HCT116 (cell line): ENCODE measurements at regions not wholly inside any gene's neighbourhood (a gene's known extent, or its start where the extent isn't known, plus 50 kb on each side); places are given as distances from the start of the nearest gene placed in this dataset.
A peak's percentile ranks its signal among the peaks of the same experiment; 100 is the strongest.

Experiments used
- ATAC-seq: fragments of 200-7000 bp; cut with Tn5 transposase; 2 replicates; pipeline ENCODE4 v1.9.1; 2020; ENCODE audit warnings: mild to moderate bottlenecking, moderate library complexity
- BruUV-seq: library from RNA; stranded (reverse); fragments of 400-500 nt; replicated peaks from 2 replicates; lab custom pipeline; 2021; lab: Mats Ljungman, UMichigan
- CTCF ChIA-PET: fragments of 300-600 bp; sonication (Branson Sonifier 250); formaldehyde crosslinking; loops from one replicate; lab custom pipeline; 2021; ENCODE audit warnings: antibody characterized with exemption; lab: Charles Lee
- POLR2A ChIA-PET: fragments of 300-600, 350-600 bp; sonication (Branson Sonifier 250); formaldehyde crosslinking; loops from one replicate; lab custom pipeline; 2021; ENCODE audit warnings: antibody characterized with exemption; lab: Charles Lee
- RAD21 ChIA-PET, 2 experiments: fragments of 300-600 bp; sonication (Branson Sonifier 250); formaldehyde crosslinking; loops; one replicate each; lab custom pipeline; 2023; ENCODE audit warnings: low total read pairs in 2 of 2; ENCODE audit not compliant: uncharacterized antibody in 2 of 2, unreplicated experiment in 2 of 2, low non-redundant PET in 1 of 2; lab: Charles Lee
- DNase-seq: peaks from one replicate; pipeline ENCODE4 v3.0.0-alpha.2; 2010; ENCODE audit warnings: low read depth, low spot score
- H2AFZ ChIP-seq: fragments of 200-600 bp; shearing (Covaris generic), sonication (generic); 2 replicates; pipeline ENCODE4 v1.6.1; 2017; ENCODE audit warnings: low read depth, mixed run types, mixed read lengths, antibody characterized with exemption, low read length; ENCODE audit not compliant: poor library complexity, severe bottlenecking
- H3K27ac ChIP-seq: 2 replicates; pipeline ENCODE4 v1.5.1; 2012; ENCODE audit warnings: low read depth, low read length
- H3K27me3 ChIP-seq: fragments of 200-600 bp; sonication (generic); 2 replicates; pipeline ENCODE4 v1.6.1; 2016; ENCODE audit warnings: mixed run types, low read length, mixed read lengths; ENCODE audit not compliant: insufficient read depth
- H3K36me3 ChIP-seq, 2 experiments: fragments of 200-500 bp in 1 of 2; fragments of 200-600 bp in 1 of 2; sonication (Bioruptor generic) in 1 of 2; sonication (generic) in 1 of 2; 2 replicates each; pipeline versions ENCODE4 v1.5.1 to v1.6.1; 2014 to 2016; ENCODE audit warnings: low read length in 2 of 2, inconsistent platforms in 1 of 2, mixed read lengths in 1 of 2, mixed run types in 1 of 2; ENCODE audit not compliant: insufficient read depth in 2 of 2, control insufficient read depth in 1 of 2
- H3K4me1 ChIP-seq, 2 experiments: fragments of 200-600 bp in 1 of 2; sonication (generic) in 1 of 2; 2 replicates each; pipeline versions ENCODE4 v1.5.1 to v1.6.1; 2012 to 2017; ENCODE audit warnings: low read length in 2 of 2, inconsistent platforms in 1 of 2, mild to moderate bottlenecking in 1 of 2, mixed read lengths in 1 of 2, mixed run types in 1 of 2, moderate library complexity in 1 of 2; ENCODE audit not compliant: insufficient read depth in 2 of 2, control insufficient read depth in 1 of 2
- H3K4me2 ChIP-seq: fragments of 200-600 bp; sonication (generic); 2 replicates; pipeline ENCODE4 v1.6.1; 2017; ENCODE audit warnings: mixed run types, low read length, mixed read lengths
- H3K4me3 ChIP-seq, 2 experiments: fragments of 200-600 bp in 1 of 2; sonication (generic) in 1 of 2; replicated peaks in 1 of 2; 2 replicates each; pipeline ENCODE4 v1.5.1; 2011 to 2016; ENCODE audit warnings: low read length in 2 of 2, control low read depth in 1 of 2, low read depth in 1 of 2, mild to moderate bottlenecking in 1 of 2, mixed read lengths in 1 of 2, mixed run types in 1 of 2
- H3K79me2 ChIP-seq: fragments of 200-600 bp; sonication (generic); 2 replicates; pipeline ENCODE4 v1.6.1; 2017; ENCODE audit warnings: mild to moderate bottlenecking, mixed run types, low read length, moderate library complexity, mixed read lengths; ENCODE audit not compliant: insufficient read depth
- H3K9ac ChIP-seq: fragments of 200-600 bp; sonication (generic); 2 replicates; pipeline ENCODE4 v1.6.1; 2016; ENCODE audit warnings: low read length, mixed read lengths
- H3K9me2 ChIP-seq: fragments of 200-600 bp; sonication (generic), shearing (Covaris generic); 2 replicates; pipeline ENCODE4 v1.6.1; 2017; ENCODE audit warnings: mixed run types, mild to moderate bottlenecking, moderate library complexity; ENCODE audit not compliant: insufficient read depth
- H3K9me3 ChIP-seq, 2 experiments: fragments of 200-500 bp in 1 of 2; fragments of 200-600 bp in 1 of 2; sonication (Bioruptor generic) in 1 of 2; sonication (generic) in 1 of 2; 2 replicates each; pipeline ENCODE4 v1.6.1; 2014 to 2017; ENCODE audit warnings: low read length in 2 of 2, mixed read lengths in 2 of 2, inconsistent platforms in 1 of 2, low read depth in 1 of 2, mild to moderate bottlenecking in 1 of 2, mixed run types in 1 of 2, moderate library complexity in 1 of 2; ENCODE audit not compliant: control insufficient read depth in 1 of 2, insufficient read depth in 1 of 2
- H4K20me1 ChIP-seq: fragments of 200-600 bp; sonication (generic), shearing (Covaris generic); 2 replicates; pipeline ENCODE4 v1.6.1; 2017; ENCODE audit warnings: mixed run types, mild to moderate bottlenecking, moderate library complexity; ENCODE audit not compliant: insufficient read depth
- CEBPB ChIP-seq: IDR thresholded peaks from 2 replicates; pipeline ENCODE4 v1.6.1; 2012; ENCODE audit warnings: low read depth
- EGR1 ChIP-seq: IDR thresholded peaks from 2 replicates; pipeline ENCODE4 v1.6.1; 2012; ENCODE audit warnings: low read depth
- EZH2 ChIP-seq: fragments of 200-600 bp; sonication (generic); IDR thresholded peaks from 2 replicates; pipeline ENCODE4 v1.6.1; 2017; ENCODE audit warnings: antibody characterized with exemption, mixed run types
- FOSL1 ChIP-seq: IDR thresholded peaks from 2 replicates; pipeline ENCODE4 v1.6.1; 2012; ENCODE audit warnings: low read depth
- JUND ChIP-seq: IDR thresholded peaks from 2 replicates; pipeline ENCODE4 v1.6.1; 2012
- POLR2A ChIP-seq: IDR thresholded peaks from 2 replicates; pipeline ENCODE4 v1.7.0; 2011; ENCODE audit warnings: borderline replicate concordance; ENCODE audit not compliant: insufficient read depth, insufficient read length; ENCODE audit errors: extremely low read depth
- POLR2AphosphoS5 ChIP-seq: IDR thresholded peaks from 2 replicates; pipeline ENCODE4 v1.6.1; 2011; ENCODE audit warnings: mild to moderate bottlenecking, low read depth, low read length, moderate library complexity
- RAD21 ChIP-seq: IDR thresholded peaks from 2 replicates; pipeline ENCODE4 v1.6.1; 2012; ENCODE audit warnings: low read depth, mild to moderate bottlenecking
- SP1 ChIP-seq: IDR thresholded peaks from 2 replicates; pipeline ENCODE4 v1.6.1; 2012; ENCODE audit warnings: low read depth
- YY1 ChIP-seq: IDR thresholded peaks from 2 replicates; pipeline ENCODE4 v1.6.1; 2011; ENCODE audit warnings: low read length, low read depth, moderate library complexity, mild to moderate bottlenecking; ENCODE audit not compliant: insufficient replicate concordance; ENCODE audit errors: extremely low read depth
- ZFX ChIP-seq: fragments of 450-650 bp; IDR thresholded peaks from 2 replicates; pipeline ENCODE4 v1.6.1; 2017
- intact Hi-C: fragments of 100-400 bp; cut with micrococcal nuclease; formaldehyde crosslinking; loops from 2 replicates; pipeline ENCODE4 v1.10.0; 2022
- TF ChIP-seq, protein P1 (sequence below): IDR thresholded peaks from 2 replicates; pipeline ENCODE4 v1.6.1; 2012
- TF ChIP-seq, protein P2 (sequence below), 3 experiments: fragments of 200-600 bp in 1 of 3; sonication (generic) in 1 of 3; IDR thresholded peaks in 2 of 3; conservative IDR thresholded peaks in 1 of 3; 2 replicates each; pipeline ENCODE4 v1.5.1; 2012 to 2017; ENCODE audit warnings: low read depth in 2 of 3, low read length in 2 of 3, antibody characterized with exemption in 1 of 3, borderline replicate concordance in 1 of 3, control low read depth in 1 of 3, mild to moderate bottlenecking in 1 of 3, mixed read lengths in 1 of 3, mixed run types in 1 of 3, moderate library complexity in 1 of 3; ENCODE audit not compliant: insufficient read depth in 1 of 3
- TF ChIP-seq, protein P3 (sequence below): IDR thresholded peaks from 2 replicates; pipeline ENCODE4 v1.6.1; 2012

DNA sequence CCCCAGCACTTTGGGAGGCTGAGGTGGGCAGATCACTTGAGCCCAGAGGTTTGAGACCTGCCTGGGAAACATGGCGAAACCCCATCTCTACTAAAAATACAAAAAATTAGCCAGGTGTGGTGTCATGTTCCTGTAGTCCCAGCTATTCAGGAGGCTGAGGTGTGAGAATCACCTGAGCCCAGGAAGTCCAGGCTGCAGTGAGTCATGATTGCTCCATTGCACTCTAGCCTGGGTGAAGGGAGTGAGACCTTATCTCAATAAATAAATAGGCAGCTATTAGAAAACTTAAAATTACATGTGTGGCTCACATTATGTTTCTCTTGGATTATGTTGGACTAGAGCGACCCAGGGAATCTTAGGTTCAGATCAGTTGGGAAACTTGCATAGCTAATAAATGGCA, 69.7 kb downstream of the RPLP1 start:
- no peaks in the 10 kb centered on the region for H3K36me3 ChIP-seq
- no TSS peak for BruUV-seq
- DNase-seq (no peak), ATAC-seq (no peak)
- intact Hi-C loops: no loop called here
- RAD21 ChIA-PET: no interaction called here
- no peak overlapping the region for H3K9ac ChIP-seq
- H3K4me1 ChIP-seq: peaks cover 0 to 11% of the 10 kb centered on the region in 2 experiments; a peak in 2 of 4 replicates
- no peak overlapping the region for H2AFZ ChIP-seq
- 0 out of 2 replicates have a peak, but pooled peaks cover 3% of the 10 kb centered on the region for H3K27me3 ChIP-seq
- no peaks in the 10 kb centered on the region for H4K20me1 ChIP-seq
- no peaks in the 10 kb centered on the region for H3K9me3 ChIP-seq
- H3K9me2 ChIP-seq: no peaks in the 10 kb centered on the region
- no peaks in the 10 kb centered on the region for H3K79me2 ChIP-seq
- H3K4me3 ChIP-seq: no peak overlapping the region
- H3K27ac ChIP-seq: no peak overlapping the region
- POLR2A ChIA-PET: no interaction called here
- 0 out of 2 replicates have a peak, but pooled peaks have one; percentile 19 for TF ChIP-seq CEBPB
- peak; percentile 27; the same call in 1 of the 2 replicates for TF ChIP-seq FOSL1
- TF ChIP-seq JUND: no peak
- no peak overlapping the region for H3K4me2 ChIP-seq
- CTCF ChIA-PET: interaction anchor here (0.8 to 1.3 kb wide), 4 partner anchors 10 to 59 kb away, joined by 4 to 5 read pairs (median 4); no protein-coding TSS in a partner anchor

DNA sequence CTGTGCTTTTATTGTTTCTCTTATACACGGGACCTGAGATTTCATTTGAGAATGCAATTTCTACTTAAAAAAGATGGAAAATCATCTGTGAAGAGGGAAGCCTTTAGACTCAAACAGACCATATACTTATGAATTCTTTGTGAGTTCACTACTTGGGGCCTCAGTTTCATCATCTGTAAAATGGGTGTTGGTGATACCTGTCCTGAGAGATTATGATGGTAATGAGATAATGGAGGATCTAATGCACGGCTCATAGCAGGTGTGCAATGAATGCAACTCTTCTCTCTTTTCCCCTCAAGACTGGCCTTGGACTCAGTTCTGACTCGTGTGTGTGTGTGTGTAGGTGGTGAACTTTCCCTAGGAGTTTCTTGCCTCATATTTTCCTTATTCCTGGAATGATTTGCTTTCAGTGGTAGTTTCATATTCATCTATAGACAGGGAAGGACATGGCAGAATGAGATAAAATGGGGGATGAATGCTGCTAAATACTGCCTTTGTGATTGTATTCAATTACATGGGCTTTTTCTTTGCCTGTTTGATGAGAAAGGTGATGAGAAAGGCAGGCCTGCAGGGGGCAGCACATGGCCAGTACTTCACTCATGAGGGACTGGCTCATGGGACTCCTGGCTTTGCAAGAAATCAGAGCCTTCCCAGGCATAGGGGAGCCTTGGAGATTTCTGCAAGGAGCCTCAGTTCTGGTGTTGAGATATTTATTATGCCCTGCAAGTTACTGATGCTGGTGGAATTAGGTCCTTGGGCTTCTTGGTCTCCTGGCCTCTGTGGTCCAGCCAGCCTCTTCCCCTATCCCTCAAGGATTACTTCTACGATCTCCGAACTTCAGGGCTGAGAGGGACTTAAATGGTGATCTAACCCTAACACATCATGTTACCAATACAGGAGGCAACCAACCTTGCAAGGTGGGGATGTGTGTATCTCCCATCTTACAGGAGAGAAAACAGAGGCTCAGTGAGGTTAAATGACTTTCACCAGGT, 70.7 kb downstream of the RPLP1 start:
- H3K4me2 ChIP-seq: no peak overlapping the region
- H3K27ac ChIP-seq: no peak overlapping the region
- BruUV-seq: no TSS peak
- no peaks in the 10 kb centered on the region for H3K9me2 ChIP-seq
- no peaks in the 10 kb centered on the region for H3K36me3 ChIP-seq
- CTCF ChIA-PET: interaction anchor here (1.1 to 1.7 kb wide), 4 partner anchors 9 to 226 kb away, joined by 3 to 5 read pairs (median 4); no protein-coding TSS in a partner anchor
- peaks cover 0 to 11% of the 10 kb centered on the region in 2 experiments; a peak in 2 of 4 replicates for H3K4me1 ChIP-seq
- DNase-seq: peak; percentile 36
- H4K20me1 ChIP-seq: no peaks in the 10 kb centered on the region
- no peak overlapping the region for H3K4me3 ChIP-seq
- RAD21 ChIA-PET: no interaction called here
- ATAC-seq: peak; percentile 88
- H3K27me3 ChIP-seq: 0 out of 2 replicates have a peak, but pooled peaks cover 3% of the 10 kb centered on the region
- H3K9ac ChIP-seq: no peak overlapping the region
- H3K79me2 ChIP-seq: no peaks in the 10 kb centered on the region
- intact Hi-C loops: no loop called here
- no peak overlapping the region for H2AFZ ChIP-seq
- POLR2A ChIA-PET: no interaction called here
- H3K9me3 ChIP-seq: no peaks in the 10 kb centered on the region
- TF ChIP-seq, protein P1, sequence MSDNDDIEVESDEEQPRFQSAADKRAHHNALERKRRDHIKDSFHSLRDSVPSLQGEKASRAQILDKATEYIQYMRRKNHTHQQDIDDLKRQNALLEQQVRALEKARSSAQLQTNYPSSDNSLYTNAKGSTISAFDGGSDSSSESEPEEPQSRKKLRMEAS: no peak
- TF ChIP-seq POLR2AphosphoS5 (no peak), POLR2A (no peak), FOSL1 (no peak), EGR1 (no peak), YY1 (no peak), ZFX (no peak), JUND (no peak), CEBPB (no peak), RAD21 (peak; percentile 71), EZH2 (no peak), SP1 (no peak)
- TF ChIP-seq, protein P2, sequence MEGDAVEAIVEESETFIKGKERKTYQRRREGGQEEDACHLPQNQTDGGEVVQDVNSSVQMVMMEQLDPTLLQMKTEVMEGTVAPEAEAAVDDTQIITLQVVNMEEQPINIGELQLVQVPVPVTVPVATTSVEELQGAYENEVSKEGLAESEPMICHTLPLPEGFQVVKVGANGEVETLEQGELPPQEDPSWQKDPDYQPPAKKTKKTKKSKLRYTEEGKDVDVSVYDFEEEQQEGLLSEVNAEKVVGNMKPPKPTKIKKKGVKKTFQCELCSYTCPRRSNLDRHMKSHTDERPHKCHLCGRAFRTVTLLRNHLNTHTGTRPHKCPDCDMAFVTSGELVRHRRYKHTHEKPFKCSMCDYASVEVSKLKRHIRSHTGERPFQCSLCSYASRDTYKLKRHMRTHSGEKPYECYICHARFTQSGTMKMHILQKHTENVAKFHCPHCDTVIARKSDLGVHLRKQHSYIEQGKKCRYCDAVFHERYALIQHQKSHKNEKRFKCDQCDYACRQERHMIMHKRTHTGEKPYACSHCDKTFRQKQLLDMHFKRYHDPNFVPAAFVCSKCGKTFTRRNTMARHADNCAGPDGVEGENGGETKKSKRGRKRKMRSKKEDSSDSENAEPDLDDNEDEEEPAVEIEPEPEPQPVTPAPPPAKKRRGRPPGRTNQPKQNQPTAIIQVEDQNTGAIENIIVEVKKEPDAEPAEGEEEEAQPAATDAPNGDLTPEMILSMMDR (IDR thresholded peaks at IDR 0.05 in 2 of 3, conservative IDR thresholded peaks at IDR 0.05 in 1 of 3; ENCODE audit: borderline replicate concordance in 1 of 3, insufficient read depth in 1 of 3, low read depth in 2 of 3, low read length in 2 of 3): peak; percentile 39 to 84 (median 81); a peak in 5 of 6 replicates
- TF ChIP-seq, protein P3, sequence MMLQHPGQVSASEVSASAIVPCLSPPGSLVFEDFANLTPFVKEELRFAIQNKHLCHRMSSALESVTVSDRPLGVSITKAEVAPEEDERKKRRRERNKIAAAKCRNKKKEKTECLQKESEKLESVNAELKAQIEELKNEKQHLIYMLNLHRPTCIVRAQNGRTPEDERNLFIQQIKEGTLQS: no peak
